ENCODE measurements at regions not wholly inside any gene's neighbourhood (a gene's known extent, or its start where the extent isn't known, plus 50 kb on each side); places are given as distances from the start of the nearest gene placed in this dataset.
"Not testable (repeated sequence)": the region's sequence is repeated elsewhere in the genome, so short reads cannot be mapped to it uniquely, and the experiment has no call there.

- DNase-seq (ENCODE audit: low read depth in 2 of 2), result no peak
These were observed 778.5 kb downstream of the NTRK3 start for GRCh38 chr15:87477737-87478686.

- no peak for DNase-seq (ENCODE audit: low read depth in 2 of 2)
These were observed 779.5 kb downstream of the NTRK3 start for GRCh38 chr15:87477026-87477425.

DNA sequence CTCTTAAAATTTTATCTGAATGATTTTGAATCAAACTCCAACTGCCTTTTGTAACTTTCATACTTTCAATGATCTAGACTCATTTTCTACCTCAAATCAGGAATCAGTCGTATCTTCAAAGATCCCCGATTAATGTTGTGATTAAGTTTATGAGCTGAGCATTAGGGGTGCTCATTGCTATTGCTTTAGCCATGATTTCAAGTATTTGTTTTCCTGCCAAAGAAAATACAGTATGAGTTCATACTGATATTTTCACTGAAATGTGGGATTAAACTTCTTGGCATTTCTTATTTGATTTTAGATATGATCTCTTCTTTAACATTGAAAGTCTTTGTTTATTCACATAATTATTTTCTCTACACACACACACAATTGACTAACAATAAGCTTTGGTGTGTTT, 785.6 kb downstream of the NTRK3 start:
- DNase-seq (ENCODE audit: low read depth in 2 of 2), result no peak

DNA sequence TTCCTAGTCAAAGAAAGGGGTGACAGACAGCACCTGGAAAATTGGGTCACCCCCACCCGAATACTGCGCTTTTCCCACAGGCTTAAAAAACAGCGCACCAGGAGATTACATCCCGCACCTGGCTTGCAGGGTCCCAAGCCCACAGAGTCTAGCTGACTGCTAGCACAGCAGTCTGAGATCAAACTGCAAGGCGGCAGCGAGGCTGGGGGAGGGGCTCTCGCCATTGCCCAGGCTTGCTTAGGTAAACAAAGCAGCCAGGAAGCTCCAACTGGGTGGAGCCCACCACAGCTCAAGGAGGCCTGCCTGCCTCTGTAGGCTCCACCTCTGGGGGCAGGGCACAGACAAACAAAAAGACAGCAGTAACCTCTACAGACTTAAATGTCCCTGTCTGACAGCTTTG, 792.6 kb downstream of the NTRK3 start:
- DNase-seq (ENCODE audit: low read depth in 2 of 2), result not testable (repeated sequence)

DNA sequence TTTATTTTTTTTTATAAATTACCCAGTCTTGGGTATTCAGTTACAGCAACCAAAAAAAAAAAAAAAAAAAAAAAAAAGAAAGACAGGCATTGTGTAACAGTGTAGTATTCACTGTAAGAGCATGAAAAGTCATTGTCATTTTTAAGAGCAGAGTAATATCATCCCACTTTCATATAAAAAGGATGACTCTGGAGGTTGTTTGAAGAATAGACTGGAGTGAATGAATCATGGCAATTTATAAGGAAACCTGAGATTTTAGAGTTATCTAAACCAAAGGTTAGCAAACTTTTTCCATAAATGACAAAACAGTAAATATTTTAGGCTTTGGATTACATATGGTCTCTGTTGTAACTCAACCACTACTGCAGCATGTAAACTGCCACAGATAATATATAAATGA, 794.9 kb downstream of the NTRK3 start:
- no peak for DNase-seq (ENCODE audit: low read depth in 2 of 2)

GRCh38 chr15:87454860-87455259, 801.7 kb downstream of the NTRK3 start:
- no peak for DNase-seq (ENCODE audit: low read depth in 2 of 2)

DNA sequence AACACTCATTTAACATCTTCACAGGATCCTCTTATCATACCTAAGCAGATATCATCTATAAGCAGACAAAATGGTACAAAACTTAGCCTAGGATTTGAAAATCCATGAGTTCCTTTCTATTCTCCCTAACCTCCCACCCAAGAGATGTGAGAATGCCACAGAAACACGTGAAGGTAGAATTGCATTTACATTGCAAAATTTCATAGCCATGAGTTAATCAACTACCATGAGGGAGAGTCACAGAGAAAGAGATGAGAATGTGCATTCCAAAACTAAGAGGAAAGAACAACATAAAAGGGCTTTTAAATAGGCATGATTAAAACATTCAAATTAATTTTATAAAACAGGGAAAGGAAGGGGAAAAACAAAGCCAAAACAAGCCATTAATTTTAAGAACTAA, 806.2 kb downstream of the NTRK3 start:
- DNase-seq (ENCODE audit: low read depth in 2 of 2), result no peak

GRCh38 chr15:87439090-87439489, 817.4 kb downstream of the NTRK3 start:
- DNase-seq (ENCODE audit: low read depth in 2 of 2), result no peak

GRCh38 chr15:87433871-87434270, 822.7 kb downstream of the NTRK3 start:
- no peak for DNase-seq (ENCODE audit: low read depth in 2 of 2)

- DNase-seq (ENCODE audit: low read depth in 2 of 2), result no peak
These were observed 826.8 kb downstream of the NTRK3 start for GRCh38 chr15:87429754-87430153.

DNA sequence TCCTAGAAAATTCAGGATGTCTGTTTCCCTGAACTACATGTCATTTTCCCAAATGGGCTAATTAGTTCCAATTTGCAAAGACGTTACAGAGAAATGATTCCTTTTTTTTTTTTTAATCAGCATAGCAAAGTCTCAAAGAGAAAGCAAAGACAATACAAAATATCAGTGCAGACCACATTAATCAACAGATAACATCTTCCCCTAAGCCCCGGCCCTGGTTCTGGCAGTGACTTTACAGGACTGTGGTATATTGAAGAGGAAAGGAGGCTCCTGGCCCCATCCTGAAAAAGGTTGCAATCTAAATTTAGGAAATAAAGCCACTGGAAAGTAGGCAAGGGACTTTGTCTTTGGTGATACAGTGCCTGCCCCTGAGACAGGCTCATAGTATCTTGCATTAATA, 836.5 kb downstream of the NTRK3 start:
- no peak for DNase-seq (ENCODE audit: low read depth in 2 of 2)

GRCh38 chr15:87419344-87419743, 837.2 kb downstream of the NTRK3 start:
- no peak for DNase-seq (ENCODE audit: low read depth in 2 of 2)

- DNase-seq (ENCODE audit: low read depth in 2 of 2), result no peak
These were observed 839.8 kb downstream of the NTRK3 start for GRCh38 chr15:87416591-87417257.

DNA sequence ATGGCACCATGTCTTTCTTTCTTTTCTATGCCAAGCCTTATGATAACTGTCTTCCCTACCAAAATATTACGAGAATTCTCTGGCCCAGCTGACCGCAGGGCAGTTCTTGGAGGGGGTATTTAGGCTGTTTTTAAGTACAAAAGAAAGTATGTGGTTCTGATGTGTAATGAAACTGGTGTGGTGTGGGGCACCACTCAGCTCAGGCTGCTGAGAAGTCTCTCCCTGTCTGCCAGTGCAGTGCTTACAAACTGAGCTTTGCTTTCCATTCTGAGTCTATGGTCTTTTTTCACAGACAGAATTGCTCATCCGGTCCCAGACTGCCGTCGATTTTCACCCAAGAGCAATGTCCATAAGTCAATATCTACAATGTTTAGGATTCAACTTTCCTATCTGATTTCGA, 847.6 kb downstream of the NTRK3 start:
- DNase-seq (ENCODE audit: low read depth in 2 of 2), result no peak

- no peak for DNase-seq (ENCODE audit: low read depth in 2 of 2)
These were observed 852.6 kb downstream of the NTRK3 start for GRCh38 chr15:87403973-87404372.

GRCh38 chr15:87401973-87402372, 854.6 kb downstream of the NTRK3 start:
- DNase-seq (ENCODE audit: low read depth in 2 of 2), result no peak

- no peak for DNase-seq (ENCODE audit: low read depth in 2 of 2)
These were observed 861.9 kb downstream of the NTRK3 start for GRCh38 chr15:87394676-87395075.

- DNase-seq (ENCODE audit: low read depth in 2 of 2), result no peak
These were observed 868.8 kb downstream of the NTRK3 start for GRCh38 chr15:87387766-87388165.

GRCh38 chr15:87374339-87374738, 882.2 kb downstream of the NTRK3 start:
- DNase-seq (ENCODE audit: low read depth in 2 of 2), result no peak

DNA sequence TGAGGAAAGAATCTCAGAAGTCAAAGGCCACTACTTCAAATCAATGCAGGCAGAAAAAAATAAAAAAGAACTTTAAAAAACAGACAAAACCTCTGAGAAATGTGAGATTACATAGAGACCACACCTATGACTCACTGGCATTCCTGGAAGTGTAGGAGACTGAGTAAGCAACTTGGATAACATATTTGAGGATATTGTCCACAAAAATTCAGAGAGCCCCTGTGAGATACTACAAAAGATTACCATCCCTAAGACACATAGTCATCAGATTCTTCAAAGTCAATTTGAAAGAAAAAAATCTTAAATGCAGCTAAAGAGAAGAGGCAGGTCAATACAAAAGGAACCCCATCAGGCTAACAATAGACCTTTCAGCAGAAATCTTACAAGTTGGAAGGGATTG, 887.3 kb downstream of the NTRK3 start:
- no peak for DNase-seq (ENCODE audit: low read depth in 2 of 2)

DNA sequence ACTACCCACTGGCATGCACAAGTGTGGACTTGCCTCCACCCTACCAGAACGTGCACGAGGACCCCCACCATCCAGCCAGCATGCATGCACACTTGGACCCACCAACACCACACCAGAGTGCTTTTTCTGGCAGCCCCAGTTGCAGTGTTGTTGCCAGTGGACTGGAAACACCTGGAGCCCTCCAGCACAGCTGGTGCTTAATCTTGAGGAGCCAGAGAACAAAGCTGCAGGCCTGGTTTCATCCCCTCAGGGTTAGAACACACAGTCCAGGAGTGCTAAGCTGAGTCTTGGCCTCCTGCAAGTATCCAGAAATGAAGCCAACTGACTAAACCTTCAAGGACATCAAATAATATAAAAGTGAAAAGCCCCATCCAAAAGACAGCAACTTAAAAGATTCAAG, 888.0 kb downstream of the NTRK3 start:
- DNase-seq (ENCODE audit: low read depth in 2 of 2), result no peak

DNA sequence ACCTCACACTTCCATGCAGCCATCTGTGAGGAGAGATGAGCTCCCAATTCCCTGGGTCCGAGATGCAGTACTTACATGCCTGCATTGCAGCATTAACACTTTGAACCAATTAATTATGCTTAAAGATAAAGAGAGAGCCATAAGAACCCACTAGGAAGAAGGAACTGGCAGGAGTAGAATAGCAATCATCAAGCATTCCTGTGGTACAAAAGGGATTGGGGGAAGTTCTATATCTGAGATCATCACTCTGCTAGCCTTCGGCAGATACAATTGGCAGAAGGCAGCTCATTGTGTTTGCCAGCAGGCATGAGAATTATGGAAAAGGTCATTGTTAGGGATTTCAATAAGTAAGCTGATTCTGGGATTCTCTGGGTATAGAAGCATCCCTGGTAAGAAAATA, 891.4 kb downstream of the NTRK3 start:
- no peak for DNase-seq (ENCODE audit: low read depth in 2 of 2)

DNA sequence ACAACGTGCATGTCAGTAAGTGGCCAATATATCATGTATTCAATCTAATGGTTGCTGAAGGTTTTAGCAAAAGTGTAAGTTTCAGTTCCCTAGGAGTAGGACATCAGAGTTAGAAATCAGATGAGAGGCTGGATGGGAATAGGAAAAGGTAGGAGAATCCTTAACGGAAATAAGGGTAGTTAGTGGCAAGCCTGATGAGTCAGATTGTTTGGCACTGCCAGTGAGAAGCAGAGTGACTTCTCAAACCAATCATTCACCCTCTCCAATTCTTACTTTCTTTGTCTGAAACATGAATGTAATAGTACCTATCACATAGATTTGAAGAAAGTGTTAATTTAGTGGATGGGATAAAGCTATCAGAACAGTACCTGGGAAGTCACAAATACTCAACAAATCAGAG, 894.0 kb downstream of the NTRK3 start:
- DNase-seq (ENCODE audit: low read depth in 2 of 2), result no peak
